BJ (cell line): ENCODE measurements at regions not wholly inside any gene's neighbourhood (a gene's known extent, or its start where the extent isn't known, plus 50 kb on each side); places are given as distances from the start of the nearest gene placed in this dataset.

ENCODE experiments used
- CTCF ChIA-PET: fragments of 350-600 bp; formaldehyde crosslinking; extraction: SDS; loops from one replicate; lab custom pipeline; 2021; ENCODE audit warnings: antibody characterized with exemption, inconsistent platforms; lab: Yijun Ruan, JAX
- POLR2A ChIA-PET: fragments of 300-600 bp; sonication (Branson Sonifier 250); formaldehyde crosslinking; extraction: SDS; loops from one replicate; lab custom pipeline; 2021; ENCODE audit warnings: antibody characterized with exemption; lab: Charles Lee
- DNase-seq: peaks from one replicate; pipeline ENCODE4 v3.0.0-alpha.2; 2011; ENCODE audit warnings: low read depth
- H3K27me3 ChIP-seq: 2 replicates; pipeline ENCODE4 v1.6.0; 2011; ENCODE audit warnings: low read length; ENCODE audit not compliant: control insufficient read depth, insufficient read depth
- H3K36me3 ChIP-seq: 2 replicates; pipeline ENCODE4 v1.5.1; 2011; ENCODE audit warnings: low read length; ENCODE audit not compliant: control insufficient read depth, insufficient read depth
- H3K4me3 ChIP-seq: 2 replicates; pipeline ENCODE4 v1.5.1; 2011; ENCODE audit warnings: low read depth, mild to moderate bottlenecking, control low read depth, low read length
- TF ChIP-seq, protein P1 (sequence below): IDR thresholded peaks from 2 replicates; pipeline ENCODE4 v1.5.1; 2011; ENCODE audit warnings: low read depth, mild to moderate bottlenecking, control low read depth, inconsistent platforms, low read length, moderate library complexity; ENCODE audit not compliant: insufficient read depth

GRCh38 chr2:204051984-204052556, 115.5 kb downstream of the ICOS start:
- TF ChIP-seq, protein P1, sequence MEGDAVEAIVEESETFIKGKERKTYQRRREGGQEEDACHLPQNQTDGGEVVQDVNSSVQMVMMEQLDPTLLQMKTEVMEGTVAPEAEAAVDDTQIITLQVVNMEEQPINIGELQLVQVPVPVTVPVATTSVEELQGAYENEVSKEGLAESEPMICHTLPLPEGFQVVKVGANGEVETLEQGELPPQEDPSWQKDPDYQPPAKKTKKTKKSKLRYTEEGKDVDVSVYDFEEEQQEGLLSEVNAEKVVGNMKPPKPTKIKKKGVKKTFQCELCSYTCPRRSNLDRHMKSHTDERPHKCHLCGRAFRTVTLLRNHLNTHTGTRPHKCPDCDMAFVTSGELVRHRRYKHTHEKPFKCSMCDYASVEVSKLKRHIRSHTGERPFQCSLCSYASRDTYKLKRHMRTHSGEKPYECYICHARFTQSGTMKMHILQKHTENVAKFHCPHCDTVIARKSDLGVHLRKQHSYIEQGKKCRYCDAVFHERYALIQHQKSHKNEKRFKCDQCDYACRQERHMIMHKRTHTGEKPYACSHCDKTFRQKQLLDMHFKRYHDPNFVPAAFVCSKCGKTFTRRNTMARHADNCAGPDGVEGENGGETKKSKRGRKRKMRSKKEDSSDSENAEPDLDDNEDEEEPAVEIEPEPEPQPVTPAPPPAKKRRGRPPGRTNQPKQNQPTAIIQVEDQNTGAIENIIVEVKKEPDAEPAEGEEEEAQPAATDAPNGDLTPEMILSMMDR, result no peak
- POLR2A ChIA-PET, result no interaction called here
- Histone ChIP-seq H3K4me3 (no peak overlapping the region), H3K36me3 (no peaks in the 10 kb centered on the region), H3K27me3 (no peaks in the 10 kb centered on the region)
- CTCF ChIA-PET, result no interaction called here
- no peak for DNase-seq

GRCh38 chr2:204059016-204059415, 122.5 kb downstream of the ICOS start:
- TF ChIP-seq, protein P1, result no peak
- Histone ChIP-seq H3K27me3 (no peaks in the 10 kb centered on the region), H3K4me3 (no peak overlapping the region), H3K36me3 (no peaks in the 10 kb centered on the region)
- ChIA-PET CTCF (no interaction called here), POLR2A (no interaction called here)
- DNase-seq, result no peak

DNA sequence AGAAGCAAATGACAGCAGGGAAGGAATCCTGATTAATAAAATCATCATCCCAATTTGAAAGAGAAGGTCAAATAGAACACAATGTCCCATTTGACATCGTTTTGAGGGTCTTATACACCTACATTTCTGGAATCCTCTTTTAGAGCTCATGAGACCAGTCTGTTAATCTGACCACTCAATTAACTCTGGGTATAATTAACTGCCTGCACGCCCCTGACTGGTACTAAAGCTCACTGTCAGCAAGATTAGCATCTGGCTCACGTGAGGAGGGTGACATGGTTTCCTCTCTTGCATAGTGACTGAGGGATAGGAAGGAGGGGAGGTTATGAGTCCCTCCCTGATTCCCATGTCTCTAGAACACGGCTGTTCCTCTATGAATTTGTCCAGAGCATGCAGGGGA, 124.3 kb downstream of the ICOS start:
- Histone ChIP-seq H3K36me3 (no peaks in the 10 kb centered on the region), H3K4me3 (no peak overlapping the region), H3K27me3 (no peaks in the 10 kb centered on the region)
- CTCF ChIA-PET, result interaction anchor here (2.1 kb wide), 1 partner anchor 11 kb away, joined by 5 read pairs; no protein-coding TSS in a partner anchor
- POLR2A ChIA-PET, result no interaction called here
- no peak for DNase-seq
- TF ChIP-seq, protein P1, result no peak

- H3K27me3 ChIP-seq, result no peaks in the 10 kb centered on the region
- H3K4me3 ChIP-seq, result no peak overlapping the region
- POLR2A ChIA-PET, result no interaction called here
- TF ChIP-seq, protein P1, result no peak
- DNase-seq, result no peak
- H3K36me3 ChIP-seq, result no peaks in the 10 kb centered on the region
- CTCF ChIA-PET, result interaction anchor here (2.1 kb wide), 1 partner anchor 11 kb away, joined by 5 read pairs; no protein-coding TSS in a partner anchor
Observed at GRCh38 chr2:204061241-204061640, 124.7 kb downstream of the ICOS start.

- ChIA-PET POLR2A (no interaction called here), CTCF (interaction anchor here (0.6 kb wide), 2 partner anchors 65 to 1237 kb away, joined by 3 read pairs; no protein-coding TSS in a partner anchor)
- no peak for DNase-seq
- Histone ChIP-seq H3K27me3 (no peaks in the 10 kb centered on the region), H3K36me3 (no peaks in the 10 kb centered on the region), H3K4me3 (no peak overlapping the region)
- TF ChIP-seq, protein P1, result no peak
Observed at GRCh38 chr2:204064119-204064518, 127.6 kb downstream of the ICOS start.
